Peyer's patch (tissue), 4 donors: ENCODE measurements at regions not wholly inside any gene's neighbourhood (a gene's known extent, or its start where the extent isn't known, plus 50 kb on each side); places are given as distances from the start of the nearest gene placed in this dataset.

ENCODE experiments used
- POLR2A ChIP-seq, 2 donors: fragments of 450-650 bp; IDR thresholded peaks; one replicate each; pipeline ENCODE4 v1.5.1; 2017; ENCODE audit warnings: antibody characterized with exemption in 2 of 2, mild to moderate bottlenecking in 2 of 2, moderate library complexity in 2 of 2
- TF ChIP-seq, protein P1 (sequence below), 6 experiments: fragments of 450-650 bp in 4 of 6; fragments of 200-600 bp in 2 of 6; sonication (generic) in 1 of 6; IDR thresholded peaks; one replicate each; pipeline ENCODE4 v1.5.1; 2017 to 2019; ENCODE audit warnings: antibody characterized with exemption in 6 of 6, mild to moderate bottlenecking in 3 of 6, moderate library complexity in 1 of 6

DNA sequence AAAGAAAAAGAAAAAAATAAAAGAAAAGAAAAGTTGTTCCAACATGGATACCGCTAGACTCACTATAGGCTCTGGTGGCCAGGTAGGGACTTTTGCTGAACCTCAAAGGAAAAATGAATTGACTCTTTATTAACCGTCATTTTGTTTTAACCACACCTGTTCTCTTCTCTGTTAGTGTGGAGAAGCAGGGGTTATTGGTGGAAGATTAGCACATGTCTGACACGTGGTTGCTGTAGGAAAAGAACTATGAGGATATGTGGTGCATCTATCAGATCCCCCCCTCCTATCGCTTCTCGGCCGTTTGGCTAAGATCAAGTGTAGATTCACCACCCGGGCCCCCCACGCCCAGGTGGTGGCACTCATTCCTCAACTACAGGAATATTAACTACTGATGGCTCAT, 212.4 kb upstream of the ZNF184 start:
- TF ChIP-seq, protein P1, sequence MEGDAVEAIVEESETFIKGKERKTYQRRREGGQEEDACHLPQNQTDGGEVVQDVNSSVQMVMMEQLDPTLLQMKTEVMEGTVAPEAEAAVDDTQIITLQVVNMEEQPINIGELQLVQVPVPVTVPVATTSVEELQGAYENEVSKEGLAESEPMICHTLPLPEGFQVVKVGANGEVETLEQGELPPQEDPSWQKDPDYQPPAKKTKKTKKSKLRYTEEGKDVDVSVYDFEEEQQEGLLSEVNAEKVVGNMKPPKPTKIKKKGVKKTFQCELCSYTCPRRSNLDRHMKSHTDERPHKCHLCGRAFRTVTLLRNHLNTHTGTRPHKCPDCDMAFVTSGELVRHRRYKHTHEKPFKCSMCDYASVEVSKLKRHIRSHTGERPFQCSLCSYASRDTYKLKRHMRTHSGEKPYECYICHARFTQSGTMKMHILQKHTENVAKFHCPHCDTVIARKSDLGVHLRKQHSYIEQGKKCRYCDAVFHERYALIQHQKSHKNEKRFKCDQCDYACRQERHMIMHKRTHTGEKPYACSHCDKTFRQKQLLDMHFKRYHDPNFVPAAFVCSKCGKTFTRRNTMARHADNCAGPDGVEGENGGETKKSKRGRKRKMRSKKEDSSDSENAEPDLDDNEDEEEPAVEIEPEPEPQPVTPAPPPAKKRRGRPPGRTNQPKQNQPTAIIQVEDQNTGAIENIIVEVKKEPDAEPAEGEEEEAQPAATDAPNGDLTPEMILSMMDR (IDR thresholded peaks at IDR 0.05) = no peak
- no peak for TF ChIP-seq POLR2A (IDR thresholded peaks at IDR 0.05)
